Heart left ventricle (tissue), 13 donors: ENCODE measurements at regions not wholly inside any gene's neighbourhood (a gene's known extent, or its start where the extent isn't known, plus 50 kb on each side); places are given as distances from the start of the nearest gene placed in this dataset.

Experiments
- POLR2A ChIP-seq, 2 donors: fragments of 450-650 bp; IDR thresholded peaks; one replicate each; pipeline ENCODE4 v1.6.1; 2017; ENCODE audit warnings: antibody characterized with exemption in 2 of 2, mild to moderate bottlenecking in 2 of 2, moderate library complexity in 2 of 2
- TF ChIP-seq, protein P1 (sequence below), 12 donors: fragments of 200-600 bp; sonication (generic) in 4 of 12; IDR thresholded peaks; one replicate each; pipeline versions ENCODE4 v1.5.0 to v1.8.0; 2018 to 2022; ENCODE audit warnings: antibody characterized with exemption in 12 of 12, mild to moderate bottlenecking in 5 of 12
- donor health status: ischemic (EF 13 %, LVEDD 7.1; RV severe dilation, severe dysfunction).
- donor health status: DM: no; HTN: yes; CAD: no.
- donor health status: DM: no; HTN: no; CAD: no.
- donor health status: ischemic (EF 25% LVEDD 6.9; RV normal size, moderate dysfunction).
- donor health status: ischemic (EF 25% LVEDD 5.7; RV mildly dilated, moderate dysfunction).
- donor health status: ischemic (EF 35%, LVEDD 5.7; RV mildly dilated, moderate dysfunction).
- donor health status: nonischemic (EF 11% LVEDD 7.7; RV severe dilation, severe dysfunction).
- donor health status: DM: yes; HTN: yes; CAD: no.
- donor health status: PGD.
- donor health status: ischemic (EF 29% LVEDD 5.4; RV normal size, mild dysfunction).
- donor health status: nonischemic (EF 23%, LVEDD 6.1; RV moderate dilation, normal function).

DNA sequence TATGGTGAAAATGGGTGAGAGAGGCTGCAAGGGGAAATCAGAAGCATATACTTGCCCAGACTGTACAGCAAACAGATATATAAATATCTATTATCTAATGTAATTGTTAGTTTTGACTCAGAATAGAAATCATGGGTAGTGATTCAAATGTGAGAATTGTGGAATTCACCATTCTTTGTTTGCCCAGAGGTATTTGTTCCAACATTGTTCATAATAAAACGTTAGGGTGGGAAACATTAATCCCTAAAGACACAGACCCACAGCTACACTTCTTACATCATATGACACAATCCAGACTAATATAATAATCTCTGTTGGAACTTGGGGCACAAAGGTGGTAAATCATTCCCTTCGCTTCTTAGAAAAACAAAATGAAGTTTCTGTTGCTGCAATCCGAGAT lies 646.5 kb upstream of the SLITRK6 start:
- TF ChIP-seq, protein P1, sequence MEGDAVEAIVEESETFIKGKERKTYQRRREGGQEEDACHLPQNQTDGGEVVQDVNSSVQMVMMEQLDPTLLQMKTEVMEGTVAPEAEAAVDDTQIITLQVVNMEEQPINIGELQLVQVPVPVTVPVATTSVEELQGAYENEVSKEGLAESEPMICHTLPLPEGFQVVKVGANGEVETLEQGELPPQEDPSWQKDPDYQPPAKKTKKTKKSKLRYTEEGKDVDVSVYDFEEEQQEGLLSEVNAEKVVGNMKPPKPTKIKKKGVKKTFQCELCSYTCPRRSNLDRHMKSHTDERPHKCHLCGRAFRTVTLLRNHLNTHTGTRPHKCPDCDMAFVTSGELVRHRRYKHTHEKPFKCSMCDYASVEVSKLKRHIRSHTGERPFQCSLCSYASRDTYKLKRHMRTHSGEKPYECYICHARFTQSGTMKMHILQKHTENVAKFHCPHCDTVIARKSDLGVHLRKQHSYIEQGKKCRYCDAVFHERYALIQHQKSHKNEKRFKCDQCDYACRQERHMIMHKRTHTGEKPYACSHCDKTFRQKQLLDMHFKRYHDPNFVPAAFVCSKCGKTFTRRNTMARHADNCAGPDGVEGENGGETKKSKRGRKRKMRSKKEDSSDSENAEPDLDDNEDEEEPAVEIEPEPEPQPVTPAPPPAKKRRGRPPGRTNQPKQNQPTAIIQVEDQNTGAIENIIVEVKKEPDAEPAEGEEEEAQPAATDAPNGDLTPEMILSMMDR (IDR thresholded peaks at IDR 0.05), result no peak
- TF ChIP-seq POLR2A (IDR thresholded peaks at IDR 0.05), result no peak
